COLO668 (cell line): ENCODE measurements at regions not wholly inside any gene's neighbourhood (a gene's known extent, or its start where the extent isn't known, plus 50 kb on each side); places are given as distances from the start of the nearest gene placed in this dataset.

ENCODE experiments used
- DNase-seq: peaks from one replicate; lab custom pipeline; 2025; ENCODE audit not compliant: unreplicated experiment; lab: John Stamatoyannopoulos, UW

DNA sequence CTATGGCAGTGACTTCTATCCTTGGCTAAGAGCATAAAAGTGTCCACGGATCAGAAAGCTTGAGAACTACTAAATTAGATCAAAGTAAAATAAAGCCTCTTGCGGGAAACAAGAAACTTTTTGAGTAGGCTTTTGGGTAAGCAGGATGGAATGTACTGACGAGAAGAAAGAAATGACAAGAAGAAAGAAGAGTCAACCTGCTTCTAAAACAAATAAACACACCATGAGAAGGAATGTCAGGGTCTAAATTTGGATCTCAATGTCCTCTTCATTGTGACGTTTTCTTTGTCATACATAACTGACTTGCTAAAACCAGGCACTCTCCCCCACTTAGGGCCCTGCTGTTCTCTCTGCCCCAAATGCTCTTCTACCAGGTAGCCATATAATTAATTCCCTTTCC is 290.1 kb upstream of the PTGER4 start:
- DNase-seq: no peak

DNA sequence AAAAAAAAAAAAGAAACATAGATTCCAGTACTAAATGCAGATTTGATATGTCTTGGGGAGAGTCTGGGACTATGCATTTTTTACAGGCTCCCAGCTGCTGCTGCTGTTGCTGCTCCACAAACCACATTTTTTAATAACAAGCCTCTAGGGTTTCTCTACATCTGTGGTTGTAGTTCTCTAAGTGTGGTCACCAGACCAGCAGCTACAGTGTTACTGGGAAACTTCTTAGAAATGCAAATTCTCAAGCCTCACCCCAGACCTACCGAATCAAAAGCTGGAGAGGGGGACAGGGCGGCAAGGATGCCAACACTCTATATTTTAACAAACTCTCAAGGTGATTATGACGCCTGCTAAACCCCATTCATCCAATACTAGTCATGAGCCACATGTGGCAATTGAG is 293.4 kb upstream of the PTGER4 start:
- no peak for DNase-seq

DNA sequence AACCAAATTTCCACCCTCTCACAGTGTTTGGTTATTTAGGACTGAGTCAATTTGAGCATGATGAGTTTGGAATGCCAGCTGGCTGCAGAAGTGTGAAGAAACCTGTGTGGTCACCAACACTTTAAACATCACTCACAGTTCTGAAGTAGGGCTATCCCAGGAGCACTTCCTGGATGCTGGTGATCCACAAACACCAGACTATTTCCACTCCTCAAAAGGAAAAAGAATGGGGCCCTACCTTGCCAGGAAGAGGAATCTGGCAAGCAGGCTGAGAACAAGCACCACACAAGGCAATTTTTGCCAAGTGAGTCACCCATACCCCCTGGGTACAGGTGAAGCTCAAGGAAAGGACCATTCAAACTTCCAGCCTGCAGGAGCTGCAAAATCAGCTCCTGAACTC is 294.2 kb upstream of the PTGER4 start:
- no peak for DNase-seq

DNA sequence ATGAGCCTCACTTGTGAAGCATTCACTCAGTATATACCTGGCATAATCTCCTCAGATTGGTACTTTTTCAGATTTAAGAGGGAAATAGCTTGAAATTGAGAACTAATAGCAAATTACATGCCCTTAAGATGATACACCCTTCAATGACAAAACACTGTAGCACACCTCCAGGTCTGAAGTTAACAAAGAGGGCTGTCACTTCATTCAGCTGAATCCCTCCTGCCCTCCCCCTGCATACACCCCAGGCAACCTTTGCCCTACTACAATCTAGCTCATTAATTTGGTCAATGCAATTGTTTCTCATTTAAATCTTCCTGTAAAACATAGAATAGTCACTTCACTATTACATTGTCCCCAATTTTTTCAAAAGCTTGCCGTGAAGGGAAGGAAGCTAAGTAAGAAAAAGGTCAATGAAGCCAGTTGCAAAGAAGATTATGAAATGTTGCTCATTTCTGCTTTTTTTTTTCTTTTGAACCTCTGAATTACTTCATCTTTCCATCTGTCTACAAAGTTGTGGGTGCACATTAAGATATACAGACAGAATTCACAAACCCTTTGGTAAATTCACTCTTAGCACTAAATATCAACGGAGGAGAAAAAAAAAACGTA is 294.8 kb upstream of the PTGER4 start:
- no peak for DNase-seq

DNA sequence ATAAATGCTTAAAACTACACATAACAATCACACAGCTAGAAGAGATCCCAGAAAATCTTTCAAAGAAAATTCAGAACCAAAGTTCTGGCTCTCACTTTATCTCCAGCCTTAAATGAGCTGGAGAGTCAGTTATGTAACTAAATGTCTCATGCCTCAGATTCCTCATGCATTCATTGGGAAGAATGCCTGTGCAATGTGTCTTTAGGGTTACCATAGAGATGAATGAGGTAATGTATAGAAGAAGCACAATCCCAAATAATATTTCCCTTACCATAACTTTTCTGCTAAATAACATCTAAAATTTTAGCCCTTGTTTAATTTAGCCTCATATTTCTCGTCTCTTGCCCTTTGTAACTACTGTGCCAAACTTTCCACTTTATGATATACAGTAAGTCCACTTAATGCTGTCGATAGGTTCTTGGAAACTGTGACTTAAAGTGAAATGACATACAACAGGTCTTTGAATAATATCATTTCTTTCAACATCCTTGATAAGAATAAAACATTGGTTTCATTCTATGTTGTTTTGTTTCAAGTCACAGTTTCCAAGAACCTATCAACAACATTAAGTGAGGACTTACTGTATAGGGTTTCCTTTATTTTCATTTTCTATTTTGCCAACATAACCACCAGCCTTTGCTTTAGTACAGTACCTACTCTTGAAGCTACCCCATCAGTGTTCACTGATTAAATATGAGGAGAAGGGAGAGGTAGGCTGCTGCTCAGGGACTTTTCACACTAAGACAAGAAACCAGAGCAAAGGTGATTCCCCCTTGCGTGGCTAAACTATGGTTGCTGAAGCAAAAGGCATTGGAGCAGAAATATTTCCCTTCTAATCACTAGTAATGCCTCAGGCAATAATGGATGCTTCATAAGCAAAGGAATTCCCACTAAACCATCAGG is 295.7 kb upstream of the PTGER4 start:
- DNase-seq: no peak

DNA sequence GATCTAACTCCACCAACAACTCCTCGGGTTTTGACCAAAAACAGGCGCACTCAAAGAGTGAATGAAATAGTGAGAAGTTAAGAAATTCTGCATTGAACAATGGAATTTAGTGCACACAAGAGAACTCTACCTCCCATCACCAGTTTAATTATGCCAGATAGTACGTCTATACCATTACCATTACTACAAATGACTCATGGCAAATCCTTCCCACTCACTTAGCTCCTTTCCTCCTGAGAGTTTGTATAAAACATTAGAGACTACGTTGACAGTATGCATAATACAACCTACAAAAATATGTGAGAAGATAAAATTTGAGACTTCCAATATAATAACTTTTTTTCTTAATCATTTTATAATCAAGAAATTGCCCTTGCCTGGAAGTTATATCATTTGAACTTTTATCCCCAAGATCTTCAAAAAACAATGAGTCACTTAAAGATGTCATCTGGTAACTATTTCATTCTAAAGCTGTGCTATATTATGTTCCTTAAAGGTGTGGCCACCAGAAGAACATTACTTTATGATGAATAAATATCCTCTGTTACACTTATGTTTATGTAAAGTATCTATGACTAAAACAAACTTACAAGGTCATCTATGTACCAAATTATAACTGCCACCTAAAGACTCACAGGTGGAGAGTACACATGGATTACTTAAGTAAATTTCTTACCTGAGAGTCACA is 297.9 kb upstream of the PTGER4 start:
- DNase-seq: no peak

DNA sequence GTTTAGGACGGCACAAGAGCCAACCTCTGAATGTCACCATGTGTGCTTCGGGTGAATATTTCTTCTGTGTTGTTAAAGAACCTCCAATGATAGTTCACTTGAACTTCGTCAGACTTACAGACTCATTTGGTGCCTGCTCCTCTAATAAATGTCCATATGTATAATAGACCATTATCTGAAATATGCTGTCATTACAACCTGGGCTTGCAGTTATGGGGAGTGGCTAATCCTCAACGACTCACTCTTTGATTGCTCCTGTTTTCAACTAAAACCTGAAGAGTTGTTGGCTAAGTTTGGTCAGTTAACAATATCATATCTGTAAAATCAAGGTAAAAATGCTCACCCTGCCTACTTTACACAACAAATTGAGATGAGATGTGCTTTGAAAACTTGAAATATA is 298.7 kb upstream of the PTGER4 start:
- no peak for DNase-seq

DNA sequence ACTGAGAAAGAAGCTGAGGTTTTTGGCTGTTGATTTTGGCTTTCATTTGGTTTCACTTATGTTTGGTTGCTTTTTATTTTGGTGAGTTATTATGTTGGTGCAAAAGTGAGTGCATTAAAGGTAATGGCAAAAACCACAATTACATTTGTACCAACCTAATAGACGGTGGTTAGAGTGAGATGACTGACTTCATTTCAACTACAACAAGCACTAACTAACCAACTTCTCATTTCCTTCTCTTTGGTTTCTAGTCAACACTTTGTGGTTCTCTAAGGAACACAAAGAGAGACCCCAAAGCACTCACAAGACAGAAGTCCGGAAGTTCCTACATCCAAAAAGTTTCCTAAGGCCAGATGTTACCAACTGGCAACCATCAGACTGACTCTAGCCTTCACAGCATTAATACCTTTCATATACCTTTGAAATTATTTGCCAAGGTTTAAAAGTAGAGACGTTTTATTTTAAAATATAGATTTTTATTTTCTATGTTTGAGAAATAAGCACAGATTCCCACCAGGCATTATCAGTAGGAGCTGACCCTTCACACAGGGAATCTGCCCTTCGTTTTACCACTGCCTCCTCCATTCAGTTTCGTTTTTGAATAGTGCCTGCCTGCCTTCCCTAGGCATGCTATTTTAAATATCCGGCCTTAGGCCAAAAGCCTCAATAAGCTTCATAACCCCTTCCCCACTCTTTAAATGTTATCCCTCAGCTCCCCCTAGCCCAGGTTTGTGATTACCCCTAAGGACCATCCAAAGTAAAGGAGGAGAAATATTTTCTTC is 301.1 kb upstream of the PTGER4 start:
- DNase-seq: no peak

DNA sequence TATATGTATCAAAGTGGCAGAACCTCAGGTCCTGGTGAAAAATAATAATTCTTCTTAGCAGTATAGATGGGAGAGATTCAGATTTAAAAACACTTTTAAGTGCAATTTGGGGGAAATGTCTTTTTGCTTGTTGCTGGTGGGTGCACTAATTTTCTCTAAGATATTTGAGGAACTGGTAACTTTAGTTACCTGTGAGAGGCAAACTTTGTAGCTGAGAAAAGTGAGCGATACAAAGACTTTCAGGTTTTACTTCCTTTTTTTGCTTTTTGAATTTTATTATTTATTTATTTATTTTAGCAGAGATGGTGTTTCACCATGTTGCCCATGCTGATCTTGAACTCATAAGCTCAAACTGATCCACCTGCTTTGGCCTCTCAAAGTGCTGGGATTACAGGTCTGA is 303.1 kb upstream of the PTGER4 start:
- no peak for DNase-seq

DNA sequence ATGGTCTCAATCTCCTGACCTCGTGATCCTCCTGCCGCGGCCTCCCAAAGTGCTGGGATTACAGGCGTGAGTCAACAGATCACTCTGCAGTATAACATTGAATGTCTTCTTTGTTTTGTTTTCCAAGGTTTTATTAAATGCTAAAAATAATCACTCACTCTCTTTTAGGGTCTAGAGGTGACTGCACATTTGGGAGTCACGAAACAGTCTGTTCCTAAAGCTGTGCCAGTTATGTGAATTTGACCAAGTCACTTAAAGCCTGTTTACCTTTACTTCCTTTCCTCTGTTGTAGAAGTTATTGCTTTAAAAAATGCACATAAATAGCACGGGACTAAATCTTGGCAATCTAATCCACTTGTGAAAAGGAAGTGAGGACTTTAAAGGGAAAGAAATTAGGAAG is 304.9 kb upstream of the PTGER4 start:
- DNase-seq: no peak

DNA sequence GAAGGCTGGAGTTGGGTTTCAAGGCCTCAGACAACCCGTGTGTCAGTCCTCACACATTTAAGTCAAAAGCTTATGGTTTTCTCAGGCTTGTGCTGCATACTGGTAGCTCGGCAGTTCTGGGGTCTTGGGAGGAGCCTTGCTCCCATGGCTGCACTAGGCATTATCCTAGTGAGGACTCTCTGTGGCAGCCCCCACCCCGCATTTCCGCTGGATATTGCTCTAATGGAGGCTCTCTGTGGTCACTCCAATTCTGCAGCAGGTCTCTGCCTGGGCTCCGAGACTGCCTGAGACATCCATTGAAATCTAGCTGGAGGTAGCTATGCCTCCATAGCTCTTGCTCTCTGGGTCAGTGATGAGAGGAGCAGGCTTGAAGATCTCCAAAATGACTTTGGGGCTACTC is 311.5 kb upstream of the PTGER4 start:
- no peak for DNase-seq

DNA sequence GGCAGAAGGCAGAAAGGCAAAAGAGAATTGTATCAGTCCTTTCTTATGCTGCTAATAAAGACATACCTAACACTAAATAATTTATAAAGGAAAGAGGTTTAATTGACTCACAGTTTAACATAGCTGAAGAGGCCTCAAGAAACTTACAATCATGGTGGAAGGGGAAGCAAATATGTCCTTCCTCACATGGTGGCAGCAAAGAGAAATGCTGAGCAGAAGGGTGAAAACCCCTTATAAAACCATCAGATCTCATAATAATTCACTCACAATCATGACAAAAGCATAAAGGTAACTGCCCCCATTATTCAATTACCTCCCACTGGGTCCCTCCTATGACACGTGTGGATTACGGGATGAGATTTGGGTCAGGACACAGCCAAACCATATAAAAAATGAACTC is 312.5 kb upstream of the PTGER4 start:
- DNase-seq: no peak

DNA sequence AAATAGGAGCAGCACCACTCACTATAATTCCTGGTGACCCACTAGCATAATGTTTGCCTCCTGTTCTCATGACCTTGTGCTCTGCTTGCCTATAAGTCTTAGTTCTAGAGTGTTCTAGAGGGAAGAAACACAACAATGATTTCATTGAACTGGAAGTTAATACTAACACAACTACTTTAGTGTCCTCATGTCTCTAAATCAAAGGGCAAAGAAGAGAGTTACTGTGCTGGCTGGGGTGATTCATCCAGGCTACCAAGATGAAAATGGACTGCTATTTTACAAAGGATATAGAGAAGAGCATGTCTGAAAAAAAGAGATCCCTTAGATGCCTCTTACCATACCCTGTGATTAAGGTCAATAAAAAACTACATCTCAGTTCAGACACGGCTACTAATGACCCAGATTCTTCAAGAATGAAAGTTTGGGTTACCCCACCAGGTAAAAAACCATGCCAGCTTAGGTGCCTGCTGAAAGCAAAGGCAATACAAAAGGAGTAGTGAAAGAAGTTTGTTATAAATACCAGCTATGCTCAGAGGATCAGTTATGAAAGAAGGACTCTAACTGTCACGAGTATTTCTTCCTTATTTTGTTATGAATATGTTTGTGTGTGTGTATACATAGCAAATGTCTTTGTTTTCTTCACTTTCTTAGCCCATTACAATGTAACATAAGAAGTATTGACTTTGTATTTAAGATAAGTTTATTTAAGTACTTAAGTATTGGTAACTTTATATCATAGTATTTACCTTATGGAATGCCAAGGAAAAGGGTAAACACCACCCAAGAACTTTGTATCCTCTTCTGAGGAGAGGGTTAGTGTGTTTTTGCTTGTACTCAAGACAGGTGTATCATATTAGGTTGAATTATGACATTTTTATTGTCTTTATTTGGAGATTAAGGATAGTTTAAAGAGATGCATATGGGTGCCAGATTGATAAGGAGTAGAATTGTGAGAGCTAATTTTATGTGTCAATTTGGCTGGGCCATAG is 314.1 kb upstream of the PTGER4 start:
- no peak for DNase-seq

DNA sequence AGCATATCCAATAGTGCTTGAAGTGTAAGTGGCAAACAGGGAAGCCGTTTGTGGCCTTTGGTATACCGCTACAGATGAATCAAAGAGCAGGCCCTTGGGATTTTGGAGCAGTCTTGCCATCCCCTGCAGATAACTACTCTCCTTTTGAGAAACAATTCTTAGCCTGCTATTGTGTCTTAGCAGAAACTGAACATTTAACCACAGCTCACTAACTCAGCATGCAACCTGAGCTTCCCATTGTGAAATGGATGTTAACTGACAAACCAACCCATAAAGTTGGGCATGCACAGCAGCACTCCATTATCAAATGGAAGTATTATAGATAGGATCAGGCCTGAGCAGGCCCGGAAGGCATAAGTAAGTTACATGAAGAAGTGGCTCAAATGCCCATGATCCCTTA is 315.3 kb upstream of the PTGER4 start:
- no peak for DNase-seq

DNA sequence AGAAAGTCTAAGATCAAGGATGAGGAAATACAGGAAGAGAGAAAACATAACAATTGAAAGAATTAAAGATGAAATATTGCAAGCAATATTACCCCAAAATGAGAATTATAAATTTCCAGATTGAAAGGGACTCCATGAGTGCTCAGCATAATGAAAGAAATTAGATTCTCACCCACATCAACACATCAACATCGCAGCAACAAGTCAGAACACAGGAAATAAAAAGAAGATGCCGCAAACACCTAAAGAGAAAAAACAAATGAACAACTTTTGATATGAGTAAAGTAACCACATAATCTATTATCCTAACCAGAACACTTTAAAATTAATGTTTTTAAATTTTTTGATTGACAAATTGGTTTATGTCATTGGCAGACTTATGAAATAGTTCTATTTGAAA is 318.3 kb upstream of the PTGER4 start:
- DNase-seq: no peak

DNA sequence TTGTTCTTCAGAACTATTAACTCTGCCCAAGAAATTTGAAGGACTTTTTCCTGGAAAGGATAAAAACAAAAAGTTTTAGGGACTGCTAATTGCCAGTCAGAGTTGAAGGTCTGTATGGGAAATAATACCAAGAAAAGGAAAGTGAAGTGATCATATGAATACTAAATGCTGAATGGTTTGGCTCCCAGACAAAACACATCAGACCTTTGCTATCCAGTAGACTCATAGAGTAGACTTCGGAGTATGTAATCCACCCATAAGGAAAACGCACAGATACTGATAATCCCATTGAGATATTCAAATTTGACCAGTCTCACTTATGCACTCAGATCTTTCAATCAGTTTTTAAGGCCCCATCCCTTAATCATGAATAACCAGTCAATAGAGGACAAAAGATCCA is 319.0 kb upstream of the PTGER4 start:
- no peak for DNase-seq

DNA sequence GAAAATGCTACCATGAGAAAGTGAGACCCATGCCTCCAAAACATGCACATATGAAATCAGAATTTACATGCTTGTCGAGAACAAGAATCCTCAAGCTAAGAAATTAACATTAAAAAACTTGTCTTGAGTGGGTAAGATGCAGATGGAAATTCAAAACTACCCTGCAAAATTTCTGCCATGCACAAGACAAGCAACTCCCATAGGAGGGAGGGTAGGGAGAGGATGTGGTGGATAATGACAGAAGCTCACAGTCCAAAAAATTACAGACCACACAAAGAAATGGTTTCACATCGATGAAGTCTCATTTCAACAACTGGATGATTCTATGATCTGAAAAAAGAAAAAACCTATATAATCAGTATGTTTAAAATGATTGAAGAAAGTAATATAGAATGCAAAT is 319.9 kb upstream of the PTGER4 start:
- DNase-seq: no peak

DNA sequence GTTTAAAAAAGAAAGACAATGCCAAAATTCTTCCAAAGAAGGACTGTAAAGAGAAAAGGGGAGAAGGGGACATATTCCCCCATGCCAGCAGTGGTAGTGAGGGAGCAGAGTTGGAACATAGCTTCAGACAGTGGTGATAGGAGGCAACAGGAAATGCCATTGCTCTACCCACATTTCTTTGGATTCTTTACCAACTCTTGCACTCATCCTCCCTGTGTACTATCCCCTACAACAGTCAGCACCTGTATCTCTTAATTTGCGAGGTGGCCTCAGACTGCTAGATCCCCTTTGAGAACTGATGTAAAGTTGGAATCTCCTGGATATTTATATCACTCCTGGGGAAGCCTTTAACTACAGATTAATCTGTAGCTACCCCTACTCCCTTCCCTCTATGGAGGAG is 320.6 kb upstream of the PTGER4 start:
- DNase-seq: no peak

DNA sequence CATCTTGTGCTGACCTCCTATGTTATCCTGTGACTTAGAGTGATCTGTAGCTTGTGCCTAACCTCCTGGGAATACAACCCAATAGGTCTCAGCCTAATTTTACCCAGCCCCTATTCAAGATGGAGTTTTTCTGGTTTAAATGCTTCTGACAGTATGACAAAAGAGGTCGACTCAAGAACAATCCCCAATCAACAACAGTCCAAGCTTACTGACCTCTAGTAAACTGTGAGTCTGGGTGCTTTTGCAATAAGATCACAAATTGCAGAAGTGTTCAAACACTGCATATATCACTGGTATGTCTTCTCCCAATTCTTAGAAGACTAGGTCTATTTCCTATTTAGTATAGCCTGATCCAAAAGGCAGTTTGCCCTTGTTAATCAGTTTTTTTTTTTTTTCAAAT is 323.5 kb upstream of the PTGER4 start:
- DNase-seq: no peak

DNA sequence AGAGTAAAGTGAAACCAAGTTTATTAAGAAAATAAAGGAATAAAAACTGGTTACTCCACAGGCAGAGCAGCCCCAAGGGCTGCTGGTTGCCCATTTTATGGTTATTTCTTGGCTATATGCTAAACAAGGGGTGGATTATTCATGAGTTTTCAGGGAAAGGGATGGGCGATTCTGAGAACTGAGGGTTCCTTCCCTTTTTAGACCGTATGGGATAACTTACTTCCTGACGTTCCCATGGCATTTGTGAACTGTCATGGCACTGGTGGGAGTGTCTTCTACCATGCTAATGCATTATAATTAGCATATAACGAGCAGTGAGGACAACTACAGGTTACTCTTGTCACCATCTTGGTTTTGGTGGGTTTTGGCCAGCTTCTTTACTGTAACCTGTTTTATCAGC is 323.9 kb upstream of the PTGER4 start:
- no peak for DNase-seq
